ENCODE measurements at regions not wholly inside any gene's neighbourhood (a gene's known extent, or its start where the extent isn't known, plus 50 kb on each side); places are given as distances from the start of the nearest gene placed in this dataset.

DNA sequence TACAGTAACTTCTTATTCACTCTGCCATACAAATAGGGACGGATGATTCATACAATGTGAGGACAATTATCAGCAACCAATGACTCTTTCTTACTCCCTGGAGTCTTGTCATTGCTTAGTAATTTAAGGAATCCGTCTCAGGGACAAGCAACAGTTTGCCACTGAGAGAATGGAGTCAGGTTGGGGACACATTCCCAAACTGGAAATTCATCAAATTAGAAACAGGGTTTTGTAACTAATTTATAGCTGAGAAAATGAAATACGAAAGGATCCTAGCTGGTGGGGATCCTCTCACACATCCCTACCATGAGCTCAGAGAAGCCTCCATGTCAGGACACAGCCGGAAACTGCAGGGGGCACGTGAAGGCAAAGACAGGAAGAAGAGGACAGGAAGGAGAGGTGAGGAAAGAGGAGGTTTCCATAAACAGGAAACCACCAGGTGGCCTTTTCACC, 50.4 kb upstream of the KDR start:
- peak; percentile 88 for DNase-seq (ENCODE audit: low read depth)

DNA sequence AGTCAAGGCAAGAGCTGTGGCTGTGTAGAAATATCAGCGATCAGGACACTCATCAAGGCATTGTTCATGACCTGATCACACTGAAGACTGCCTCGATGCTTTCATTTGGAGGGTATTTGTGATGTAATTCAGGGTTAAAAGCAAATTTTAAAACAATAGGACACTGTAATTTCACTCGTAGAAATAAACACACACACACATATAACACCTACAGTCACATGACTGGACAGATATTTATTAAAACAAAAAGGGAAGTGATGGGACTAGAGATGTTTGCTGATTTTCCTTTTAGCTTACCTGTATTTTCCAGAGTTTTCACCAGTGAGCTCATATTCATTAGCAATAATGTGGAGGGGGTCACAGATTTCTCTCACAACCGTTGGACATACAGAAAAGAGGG, 51.1 kb upstream of the KDR start:
- no peak for DNase-seq (ENCODE audit: low read depth)

DNA sequence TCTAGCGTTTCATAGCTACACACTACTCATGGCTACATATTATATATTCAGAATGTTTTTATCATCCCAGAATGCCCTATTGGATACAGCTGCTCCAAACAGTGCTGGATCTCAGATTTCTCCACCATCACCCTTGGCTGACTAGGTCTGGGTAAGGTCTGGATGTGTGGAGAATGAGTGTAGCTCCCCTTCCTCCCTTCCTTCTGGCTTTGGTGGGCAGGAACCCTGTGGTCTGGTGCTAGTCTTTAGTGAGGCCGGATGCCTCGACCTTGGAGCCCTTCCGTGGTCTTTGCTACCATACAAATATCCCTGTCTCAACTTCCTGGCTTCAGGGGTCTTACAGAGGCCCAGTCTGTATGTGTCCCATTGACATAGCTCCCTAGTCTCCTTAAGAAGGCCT, 52.1 kb upstream of the KDR start:
- DNase-seq (ENCODE audit: low read depth): peak; percentile 23

DNA sequence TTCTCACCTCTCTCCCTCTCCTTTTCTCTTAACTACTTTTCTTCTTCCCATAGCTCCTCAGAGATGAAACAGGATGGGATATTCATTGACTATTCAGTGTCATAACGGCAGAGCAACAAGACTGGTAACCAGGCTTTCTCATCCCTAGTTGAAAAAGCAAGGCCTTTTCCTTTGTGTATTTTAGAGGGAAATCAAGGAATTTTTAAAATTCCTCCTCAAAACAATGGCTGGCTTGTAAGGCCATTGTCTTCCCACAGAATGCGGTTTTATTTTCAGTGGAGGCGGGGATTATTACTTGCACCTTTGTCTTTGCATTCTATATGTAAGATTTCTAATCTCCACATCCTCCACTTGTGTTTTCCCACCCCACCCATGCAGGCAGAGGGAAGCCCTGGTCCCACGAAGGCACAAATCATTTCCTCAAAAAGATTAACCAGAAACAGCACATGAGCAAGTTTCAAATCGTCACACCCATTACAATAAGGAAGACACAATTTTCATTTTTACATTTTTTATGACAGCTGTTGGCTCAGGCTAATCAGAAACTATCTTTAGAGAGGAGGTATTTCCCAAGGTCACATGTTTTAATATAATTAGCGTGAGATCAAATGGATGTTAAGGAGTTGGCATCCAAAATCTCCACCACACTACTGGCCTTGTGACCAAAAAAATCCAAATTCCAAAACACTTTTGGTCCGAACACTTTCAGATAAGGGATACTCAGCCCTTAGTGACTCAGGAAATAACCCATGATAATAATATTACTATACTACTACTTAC, 53.0 kb upstream of the KDR start:
- no peak for DNase-seq (ENCODE audit: low read depth)

DNA sequence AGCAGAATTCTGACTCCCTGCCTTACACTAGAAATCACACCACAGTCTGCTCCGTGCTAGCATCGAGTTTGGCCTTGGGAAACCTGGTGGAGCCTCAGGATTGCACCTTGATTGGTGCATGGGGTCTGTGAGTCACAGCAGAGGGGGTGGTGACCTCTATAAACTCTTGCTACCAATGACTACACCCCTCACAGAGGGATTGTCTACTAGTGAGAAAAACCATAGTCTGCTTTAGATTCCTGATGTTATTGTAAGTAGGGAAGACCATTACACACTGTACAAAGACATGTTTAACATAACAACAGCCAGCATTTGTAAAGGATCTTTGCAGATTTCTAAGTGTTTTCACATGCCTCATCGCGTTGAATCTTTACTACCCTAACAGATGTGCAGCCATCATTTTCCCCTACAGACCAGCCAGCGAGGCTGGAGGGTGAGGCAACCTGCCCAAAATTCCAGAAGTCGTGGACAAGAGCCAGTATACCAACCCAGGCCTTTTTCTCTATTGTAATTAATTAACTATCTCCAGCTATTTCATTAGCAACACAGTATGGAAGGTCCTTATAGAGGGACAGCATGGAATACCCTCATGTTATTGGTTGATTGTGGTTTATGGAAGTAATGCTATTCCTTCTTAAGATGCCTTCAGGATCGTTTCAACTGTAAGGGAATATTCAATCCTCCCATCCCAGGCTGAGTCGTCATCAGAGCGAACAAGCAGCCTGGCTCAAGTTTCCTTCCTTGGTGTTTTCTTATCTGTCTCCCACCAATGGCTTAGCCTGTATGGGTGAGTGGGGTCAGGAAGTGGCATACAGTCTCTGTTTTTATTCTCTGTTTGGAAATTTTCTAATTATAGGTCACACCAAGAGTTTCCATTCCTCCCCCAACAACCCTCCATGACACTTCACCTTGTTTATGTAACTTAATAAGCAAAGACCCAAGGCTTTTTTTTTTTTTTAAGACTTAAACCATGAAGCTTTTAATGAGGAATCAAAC, 55.9 kb upstream of the KDR start:
- peak; percentile 49 for DNase-seq (ENCODE audit: low read depth)

DNA sequence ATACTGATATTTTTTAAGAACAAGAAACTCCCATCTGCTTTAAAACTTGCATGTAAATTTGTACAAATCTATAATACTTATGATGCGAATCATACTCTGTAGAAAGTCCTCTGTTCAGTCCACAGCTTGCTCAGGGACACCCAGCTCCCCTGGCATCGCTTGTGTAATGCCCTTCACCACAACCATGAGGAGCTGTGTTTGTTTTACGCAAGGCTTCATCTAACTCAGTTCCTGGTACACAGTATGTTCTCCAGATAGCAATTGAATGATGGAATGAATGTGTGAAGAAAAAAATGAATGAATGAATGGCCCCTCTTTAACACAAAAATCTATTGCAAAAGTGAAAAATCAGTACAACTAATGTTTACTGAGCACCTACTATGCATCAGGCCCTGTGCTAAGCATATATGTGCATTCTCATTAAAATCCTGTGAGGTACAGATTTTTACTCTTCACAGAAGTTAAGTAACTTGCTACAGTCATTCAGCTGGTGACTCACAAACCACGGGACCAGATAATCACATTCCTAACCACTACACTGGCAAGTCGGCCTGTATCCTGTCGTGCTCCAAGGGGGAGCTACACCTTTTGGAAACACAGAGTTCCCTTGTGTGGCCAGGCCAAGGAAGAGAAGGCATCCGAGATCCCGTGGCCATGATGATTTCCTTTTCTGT, 58.7 kb upstream of the KDR start:
- DNase-seq (ENCODE audit: low read depth): peak; percentile 95

DNA sequence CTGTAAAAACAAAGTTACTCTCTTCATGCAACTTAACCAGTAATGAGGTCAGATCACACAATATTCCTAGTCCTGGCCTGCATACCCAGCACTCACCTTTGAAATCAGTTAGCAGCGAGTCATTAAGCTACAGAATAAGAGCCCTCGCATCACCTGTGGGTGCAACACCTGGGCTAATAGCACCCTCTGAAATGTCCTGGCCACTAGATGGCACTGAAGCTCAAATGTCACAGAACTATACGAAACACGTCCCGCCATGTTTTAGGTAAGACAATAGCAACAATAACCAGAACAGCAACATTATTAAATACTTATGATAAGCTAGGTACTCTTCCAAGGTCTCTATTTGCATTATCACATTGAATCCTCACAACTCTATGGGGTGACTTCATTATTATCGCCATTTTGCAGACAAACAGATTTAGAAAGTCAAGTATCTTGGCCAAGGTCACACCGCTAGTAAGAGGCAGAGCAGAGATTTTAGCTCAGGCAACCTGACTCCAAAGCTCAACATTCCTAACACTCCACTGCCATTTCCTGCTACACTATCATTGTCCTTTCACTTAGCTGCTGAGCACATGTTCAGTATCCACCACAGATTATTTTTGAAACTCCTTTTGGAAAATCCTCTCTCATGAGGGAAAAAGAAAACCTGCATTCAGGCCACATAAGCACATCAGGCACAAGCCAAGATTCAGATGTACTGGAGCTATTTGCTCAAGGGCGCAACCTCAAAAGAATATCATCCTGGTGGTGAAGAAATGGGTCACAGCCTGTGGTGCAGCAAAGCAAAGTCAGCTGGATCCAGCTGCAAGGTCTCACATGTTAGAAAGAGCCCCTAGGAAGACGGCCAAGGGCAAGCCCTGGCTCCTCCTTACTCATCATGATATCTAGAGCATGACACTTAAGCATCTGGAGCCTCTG, 59.5 kb upstream of the KDR start:
- peak; percentile 6 for DNase-seq (ENCODE audit: low read depth)

DNA sequence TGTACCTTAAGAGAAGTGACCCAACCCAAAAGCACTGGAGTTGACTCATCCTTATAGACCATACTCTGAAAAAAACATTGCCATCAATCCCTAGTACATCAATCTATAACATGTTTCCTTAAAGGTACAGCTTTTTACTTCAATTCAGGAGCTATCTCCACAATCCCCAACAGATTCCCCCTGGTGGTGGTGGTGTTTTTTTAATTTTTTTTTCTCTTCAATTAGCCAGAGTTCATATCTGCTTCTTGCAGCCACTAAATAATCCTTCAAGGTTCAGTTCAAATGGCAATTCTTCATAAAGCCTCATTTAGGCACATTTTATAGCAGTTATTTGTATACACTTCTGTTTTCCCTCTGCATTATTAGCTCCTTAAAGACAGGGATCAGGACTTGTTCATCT, 60.7 kb upstream of the KDR start:
- no peak for DNase-seq (ENCODE audit: low read depth)

DNA sequence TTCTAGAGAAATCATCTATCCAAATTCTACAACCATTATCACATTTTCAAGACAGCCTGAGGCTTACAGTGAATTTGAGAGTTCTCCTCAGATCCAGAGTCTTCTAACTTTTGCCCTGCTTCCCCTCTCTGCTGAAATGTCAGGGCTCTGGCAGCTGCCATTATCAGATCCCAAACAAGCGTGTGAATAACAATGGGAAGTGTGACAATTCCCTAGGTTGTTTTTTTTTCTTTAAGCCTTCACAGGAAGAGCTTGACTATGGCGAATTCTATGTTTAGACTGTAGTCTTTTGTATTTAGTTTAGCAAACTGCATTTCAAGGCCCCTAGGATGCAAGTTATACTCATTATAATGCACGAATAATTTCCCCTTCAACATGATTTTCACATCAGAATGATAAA, 61.3 kb upstream of the KDR start:
- no peak for DNase-seq (ENCODE audit: low read depth)

DNA sequence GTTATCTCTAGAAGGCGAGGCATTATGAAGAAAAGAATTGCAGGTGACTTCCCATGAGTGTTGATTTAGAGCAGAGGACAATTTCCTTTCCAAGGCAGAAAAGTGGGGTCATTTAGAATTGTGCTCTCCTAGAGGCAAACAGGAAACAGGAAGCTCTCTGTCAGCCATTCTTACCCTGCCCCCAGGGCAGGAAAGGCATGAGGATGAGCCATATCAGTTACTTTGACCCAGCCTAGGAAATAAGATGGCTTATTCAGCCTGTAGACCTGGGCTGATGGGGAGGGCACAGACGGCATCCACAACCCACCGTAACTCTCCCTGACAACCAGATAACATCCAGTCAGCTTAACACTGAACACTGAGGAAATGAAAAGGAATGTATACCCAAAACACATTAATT, 88.8 kb upstream of the KDR start:
- DNase-seq (ENCODE audit: low read depth): peak; percentile 51

DNA sequence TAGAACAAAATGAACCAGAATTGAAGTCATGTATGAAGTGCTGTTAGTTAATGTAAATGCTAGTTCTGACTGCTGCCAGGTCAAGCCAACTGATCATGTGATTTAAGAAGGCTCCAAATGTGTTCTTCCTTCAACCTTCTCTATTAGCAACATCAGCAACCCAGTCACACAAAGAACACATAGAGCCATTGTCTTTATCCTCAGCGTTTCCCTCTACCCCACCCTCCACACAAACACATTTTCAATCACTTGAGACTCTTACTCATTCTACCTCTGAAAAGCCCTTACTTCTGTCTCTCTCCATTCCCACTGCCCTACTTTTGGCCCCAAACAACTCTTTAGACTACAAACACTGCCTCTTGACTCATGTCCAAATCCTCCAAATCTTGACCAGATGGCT, 89.7 kb upstream of the KDR start:
- peak; percentile 8 for DNase-seq (ENCODE audit: low read depth)

DNA sequence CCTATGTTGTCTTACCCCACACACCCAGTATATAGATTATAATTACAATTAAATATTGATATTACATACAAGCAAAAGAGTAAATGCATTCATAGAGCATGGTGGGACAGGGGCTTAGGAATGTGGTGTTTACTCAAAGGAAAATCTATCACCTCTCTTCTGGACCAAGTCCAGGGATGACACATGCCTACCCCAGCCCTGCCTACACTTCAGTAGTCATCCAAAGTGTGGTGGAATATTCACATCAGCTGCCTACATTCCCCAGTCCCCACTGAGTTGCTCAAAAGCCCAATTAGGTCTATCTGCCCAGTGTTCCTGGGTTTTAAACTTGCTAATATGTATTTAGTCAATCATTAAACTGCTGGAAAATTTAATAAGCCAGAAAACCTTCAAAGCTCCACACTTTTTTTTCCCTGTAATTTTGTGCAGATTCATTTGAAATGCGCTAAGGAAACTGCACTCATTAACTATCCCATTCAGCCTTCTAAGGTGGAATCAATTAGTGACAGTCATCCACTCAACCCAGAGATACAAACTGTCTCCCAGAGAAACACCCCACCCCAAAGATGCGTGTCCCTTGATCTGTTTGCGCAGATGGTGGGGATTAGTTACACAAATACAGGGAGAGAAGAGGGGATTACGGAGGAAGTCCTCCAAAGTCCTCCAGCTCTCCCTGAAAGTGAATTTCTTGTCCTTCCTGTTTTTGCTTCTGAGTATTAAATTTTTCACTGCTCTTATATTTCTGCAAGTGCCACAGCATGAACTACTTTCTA, 91.7 kb upstream of the KDR start:
- DNase-seq (ENCODE audit: low read depth): peak; percentile 50

DNA sequence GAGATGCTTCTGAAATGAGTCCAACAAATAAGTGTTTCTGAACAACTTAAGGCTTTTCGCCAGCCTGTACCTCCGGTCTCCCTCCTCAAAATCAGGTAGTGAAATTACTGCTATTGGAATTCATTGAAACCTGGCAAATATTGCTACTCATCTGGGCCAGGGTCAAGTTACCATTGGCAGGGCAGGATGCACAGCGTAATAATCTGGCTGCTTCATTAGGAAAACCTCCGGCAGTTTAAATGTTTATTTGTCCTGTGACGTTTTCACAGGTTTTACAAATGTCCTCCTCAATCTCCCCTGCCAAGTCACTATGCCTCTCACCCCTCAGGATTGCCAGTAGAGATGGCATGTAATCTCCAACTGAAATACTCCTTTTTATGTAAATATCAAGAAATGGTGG, 92.6 kb upstream of the KDR start:
- no peak for DNase-seq (ENCODE audit: low read depth)

DNA sequence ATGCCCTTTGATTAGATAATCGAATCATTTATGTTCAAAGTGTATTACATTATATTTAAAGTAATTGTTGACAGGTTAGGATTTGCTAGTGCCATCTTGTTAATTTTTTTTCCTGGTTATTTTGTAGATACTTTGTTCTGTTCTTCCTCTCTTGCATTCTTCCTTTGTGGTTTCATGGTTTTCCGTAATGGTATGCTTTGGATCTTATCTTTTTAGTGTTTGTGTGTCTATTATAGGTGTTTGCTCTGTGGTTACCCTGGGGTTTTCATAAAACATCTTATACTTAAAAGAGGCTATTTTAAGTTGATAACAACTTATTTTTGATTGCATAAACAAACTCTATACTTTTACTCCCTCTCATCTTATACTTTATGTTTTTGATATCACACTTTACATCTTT, 108.2 kb upstream of the SRD5A3 start:
- DNase-seq (ENCODE audit: low read depth): no peak

DNA sequence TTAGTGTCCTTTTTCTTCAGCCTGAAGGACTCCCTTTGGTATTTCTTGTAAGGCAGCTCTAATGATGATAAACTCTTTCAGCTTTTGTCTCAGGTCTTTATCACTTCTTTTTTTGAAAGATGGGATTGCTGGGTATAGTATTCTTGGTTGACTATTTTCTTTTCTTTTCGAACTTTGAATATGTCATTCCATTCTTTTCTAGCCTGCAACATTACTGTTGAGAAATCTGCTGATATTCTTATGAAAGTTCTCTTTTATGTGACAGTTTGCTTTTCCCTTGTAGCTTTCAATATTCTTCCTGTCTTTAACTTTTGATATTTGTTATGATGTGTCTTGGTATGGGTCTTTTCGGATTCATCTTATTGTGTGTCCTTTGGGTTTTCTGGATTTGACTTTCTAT, 107.6 kb upstream of the SRD5A3 start:
- no peak for DNase-seq (ENCODE audit: low read depth)

DNA sequence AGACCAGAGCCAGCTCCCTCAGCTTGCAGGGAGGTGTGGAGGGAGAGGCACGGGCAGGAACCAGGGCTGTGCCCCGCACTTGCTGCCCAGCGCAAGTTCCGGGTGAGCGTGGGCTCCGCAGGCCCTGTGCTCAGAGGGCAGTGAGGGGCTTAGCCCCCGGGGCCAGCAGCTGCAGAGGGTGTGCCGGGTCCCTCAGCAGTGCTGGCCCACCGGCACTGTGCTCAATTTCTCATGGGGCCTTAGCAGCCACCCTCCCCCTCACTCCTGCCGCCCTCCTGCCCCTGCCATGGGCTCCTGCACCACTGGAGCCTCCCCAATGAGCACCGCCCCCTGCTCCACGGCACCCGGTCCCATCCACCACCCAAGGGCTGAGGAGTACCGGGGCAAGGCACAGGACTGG, 104.6 kb upstream of the SRD5A3 start:
- DNase-seq (ENCODE audit: low read depth): no peak

DNA sequence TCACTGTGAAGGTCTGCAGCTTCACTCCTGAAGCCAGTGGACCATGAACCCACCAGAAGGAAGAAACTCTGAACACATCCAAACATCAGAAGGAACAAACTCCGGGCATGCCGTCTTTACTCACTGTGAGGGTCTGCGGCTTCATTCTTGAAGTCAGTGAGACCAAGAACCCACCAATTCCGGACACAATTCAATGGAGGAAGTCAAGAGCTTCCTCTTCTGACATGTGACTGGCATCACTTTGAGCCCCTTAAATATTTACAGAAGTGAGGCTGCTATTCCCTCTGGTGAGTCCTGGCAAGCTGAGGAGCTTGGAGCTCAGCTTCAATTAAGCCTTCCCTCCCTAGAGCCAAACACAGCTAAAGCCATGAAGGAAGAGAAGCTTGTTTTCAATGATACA, 103.5 kb upstream of the SRD5A3 start:
- DNase-seq (ENCODE audit: low read depth): no peak

DNA sequence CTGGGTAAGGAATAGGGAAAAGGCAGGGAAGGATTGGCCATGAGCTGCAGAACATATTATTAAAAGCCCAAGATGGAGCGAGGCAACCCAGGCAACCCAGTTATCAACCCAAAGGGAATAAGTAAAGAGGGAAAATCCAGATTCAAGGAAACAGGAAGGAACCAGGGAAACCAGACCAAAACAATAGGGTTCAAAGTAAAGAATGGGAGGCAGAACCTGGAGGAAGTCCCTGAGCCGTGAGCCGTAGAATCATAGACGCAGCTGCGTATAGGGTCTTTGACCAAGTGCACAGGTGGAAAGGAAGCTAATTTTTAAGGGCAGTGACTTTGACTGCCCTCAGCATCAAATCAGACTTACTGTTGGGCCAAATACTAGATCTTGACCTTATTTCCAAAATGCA, 98.5 kb upstream of the SRD5A3 start:
- DNase-seq (ENCODE audit: low read depth): no peak

DNA sequence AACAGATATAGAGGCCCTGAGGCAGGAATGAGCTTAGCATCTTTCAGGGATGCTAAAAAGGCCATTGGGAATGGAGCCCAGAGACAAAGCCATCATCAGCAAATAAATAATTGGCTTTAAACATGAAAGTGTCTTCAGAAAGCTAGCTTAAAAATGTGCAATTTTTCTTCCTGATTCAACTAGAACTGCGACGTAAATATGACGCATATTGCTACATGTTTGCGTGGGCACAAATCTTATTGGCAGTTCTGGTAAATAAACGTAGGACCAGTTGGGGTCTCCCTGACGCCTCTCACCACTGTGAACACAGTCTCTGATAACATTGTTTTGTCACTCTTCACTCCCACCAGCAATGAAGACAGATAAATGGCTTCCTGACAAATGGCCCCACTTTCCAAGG, 97.3 kb upstream of the SRD5A3 start:
- no peak for DNase-seq (ENCODE audit: low read depth)

DNA sequence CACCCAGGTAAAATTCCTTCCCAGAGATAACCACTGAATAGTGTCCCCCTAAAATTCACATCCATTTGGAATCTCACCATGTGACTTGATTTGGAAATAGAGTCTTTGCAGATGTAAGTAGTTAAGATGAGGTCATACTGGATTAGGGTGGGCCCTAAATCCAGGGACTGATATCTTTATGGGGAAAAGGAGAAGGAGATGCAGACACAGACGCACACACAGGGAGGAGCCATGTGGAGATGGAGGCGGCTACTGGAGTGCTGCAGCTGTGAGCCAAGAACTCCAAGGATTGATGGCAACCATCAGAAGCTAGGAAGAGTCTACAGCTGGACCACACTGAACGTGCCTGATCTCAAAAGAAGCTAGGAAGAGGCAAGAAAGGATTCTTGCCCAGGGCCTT, 96.6 kb upstream of the SRD5A3 start:
- no peak for DNase-seq (ENCODE audit: low read depth)

Data from HT1080 (cell line).